22Rv1 (cell line): ENCODE measurements at regions not wholly inside any gene's neighbourhood (a gene's known extent, or its start where the extent isn't known, plus 50 kb on each side); places are given as distances from the start of the nearest gene placed in this dataset.

Source experiments
- CTCF ChIP-seq: fragments of 450-650 bp; IDR thresholded peaks from 2 replicates; pipeline ENCODE4 v1.5.1; 2017; ENCODE audit warnings: mild to moderate bottlenecking
- ZFX ChIP-seq: fragments of 450-650 bp; IDR thresholded peaks from 2 replicates; pipeline ENCODE4 v1.6.1; 2017; ENCODE audit warnings: antibody characterized with exemption, borderline replicate concordance

- TF ChIP-seq CTCF (no peak), ZFX (no peak)
These were observed 119.8 kb upstream of the CPNE4 start for GRCh38 chr3:132154619-132155018.
